SK-N-SH treated with all-trans-retinoic acid at 6 μM for 48 hours (cell line): ENCODE measurements at regions not wholly inside any gene's neighbourhood (a gene's known extent, or its start where the extent isn't known, plus 50 kb on each side); places are given as distances from the start of the nearest gene placed in this dataset.

ENCODE experiments used
- ATAC-seq: fragments of 200-7000 bp; cut with Tn5 transposase; 3 replicates; pipeline ENCODE4 v1.9.1; 2020; ENCODE audit warnings: mild to moderate bottlenecking, moderate library complexity
- ARNTL ChIP-seq: fragments of 450-650 bp; formaldehyde crosslinking; IDR thresholded peaks from 2 replicates; pipeline ENCODE4 v1.5.0; 2020; ENCODE audit warnings: low read depth, mild to moderate bottlenecking, moderate library complexity, borderline replicate concordance
- BACH2 ChIP-seq: fragments of 250-450 bp; sonication (Bioruptor Pico); IDR thresholded peaks from 2 replicates; pipeline ENCODE4 v1.9.0; 2021; ENCODE audit warnings: mild to moderate bottlenecking, borderline replicate concordance
- CSDC2 ChIP-seq: fragments of 250-450 bp; sonication (Bioruptor Pico); IDR thresholded peaks from 2 replicates; pipeline ENCODE4 v1.5.0; 2020; ENCODE audit warnings: mild to moderate bottlenecking, moderate library complexity
- ESRRG ChIP-seq: fragments of 250-450 bp; sonication (Bioruptor Pico); IDR thresholded peaks from 2 replicates; pipeline ENCODE4 v1.6.1; 2021; ENCODE audit warnings: mild to moderate bottlenecking
- GLIS3 ChIP-seq: fragments of 250-450 bp; sonication (Bioruptor Pico); IDR thresholded peaks from 2 replicates; pipeline ENCODE4 v1.5.0; 2020; ENCODE audit warnings: mild to moderate bottlenecking, moderate library complexity
- ISL1 ChIP-seq: fragments of 250-450 bp; sonication (Bioruptor Pico); IDR thresholded peaks from 2 replicates; pipeline ENCODE4 v2.1.2; 2022; ENCODE audit warnings: mild to moderate bottlenecking, moderate library complexity
- OSR1 ChIP-seq: fragments of 250-450 bp; sonication (Bioruptor Pico); IDR thresholded peaks from 2 replicates; pipeline ENCODE4 v1.8.0; 2022; ENCODE audit warnings: moderate library complexity, mild to moderate bottlenecking, inconsistent platforms
- PPARA ChIP-seq: fragments of 250-450 bp; sonication (Bioruptor Pico); IDR thresholded peaks from 2 replicates; pipeline ENCODE4 v1.5.0; 2020; ENCODE audit warnings: mild to moderate bottlenecking, borderline replicate concordance
- RARB ChIP-seq: fragments of 250-450 bp; sonication (Bioruptor Pico); IDR thresholded peaks from 2 replicates; pipeline ENCODE4 v1.8.0; 2021; ENCODE audit warnings: mild to moderate bottlenecking, moderate library complexity
- TCF4 ChIP-seq: fragments of 250-450 bp; sonication (Bioruptor Pico); IDR thresholded peaks from 2 replicates; pipeline ENCODE4 v1.8.0; 2021; ENCODE audit warnings: mild to moderate bottlenecking, moderate library complexity, borderline replicate concordance
- ZC3H10 ChIP-seq: fragments of 250-450 bp; sonication (Bioruptor Pico); IDR thresholded peaks from 2 replicates; pipeline ENCODE4 v1.5.1; 2021; ENCODE audit warnings: mild to moderate bottlenecking, moderate library complexity
- ZFP3 ChIP-seq: fragments of 250-450 bp; sonication (Bioruptor Pico); IDR thresholded peaks from 2 replicates; pipeline ENCODE4 v1.5.0; 2020; ENCODE audit warnings: mild to moderate bottlenecking, moderate library complexity
- ZFP30 ChIP-seq: fragments of 450-650 bp; formaldehyde crosslinking; IDR thresholded peaks from 2 replicates; pipeline ENCODE4 v1.5.0; 2022; ENCODE audit warnings: mild to moderate bottlenecking, moderate library complexity
- ZNF565 ChIP-seq: fragments of 450-650 bp; formaldehyde crosslinking; conservative IDR thresholded peaks from 2 replicates; pipeline ENCODE4 v1.5.0; 2020; ENCODE audit warnings: low read depth, mild to moderate bottlenecking, moderate library complexity
- ZNF70 ChIP-seq: fragments of 450-650 bp; formaldehyde crosslinking; IDR thresholded peaks from 2 replicates; pipeline ENCODE4 v1.5.0; 2020; ENCODE audit warnings: mild to moderate bottlenecking, moderate library complexity
- ZNF8 ChIP-seq: fragments of 450-650 bp; formaldehyde crosslinking; IDR thresholded peaks from 2 replicates; pipeline ENCODE4 v1.5.0; 2020; ENCODE audit warnings: mild to moderate bottlenecking, moderate library complexity
- TF ChIP-seq, protein P1 (sequence below): fragments of 250-450 bp; sonication (Bioruptor Pico); IDR thresholded peaks from 2 replicates; pipeline ENCODE4 v1.5.0; 2020; ENCODE audit warnings: mild to moderate bottlenecking, moderate library complexity
- TF ChIP-seq, protein P2 (sequence below): fragments of 250-450 bp; sonication (Bioruptor Pico); IDR thresholded peaks from 2 replicates; pipeline ENCODE4 v1.5.1; 2021; ENCODE audit warnings: mild to moderate bottlenecking, moderate library complexity
- TF ChIP-seq, protein P3 (sequence below): fragments of 250-450 bp; sonication (Bioruptor Pico); IDR thresholded peaks from 2 replicates; pipeline ENCODE4 v1.8.0; 2021; ENCODE audit warnings: low read depth, mild to moderate bottlenecking, moderate library complexity, borderline replicate concordance
- TF ChIP-seq, protein P4 (sequence below): fragments of 250-450 bp; sonication (Bioruptor Pico); IDR thresholded peaks from 2 replicates; pipeline ENCODE4 v1.8.0; 2020; ENCODE audit warnings: mild to moderate bottlenecking, moderate library complexity, borderline replicate concordance

DNA sequence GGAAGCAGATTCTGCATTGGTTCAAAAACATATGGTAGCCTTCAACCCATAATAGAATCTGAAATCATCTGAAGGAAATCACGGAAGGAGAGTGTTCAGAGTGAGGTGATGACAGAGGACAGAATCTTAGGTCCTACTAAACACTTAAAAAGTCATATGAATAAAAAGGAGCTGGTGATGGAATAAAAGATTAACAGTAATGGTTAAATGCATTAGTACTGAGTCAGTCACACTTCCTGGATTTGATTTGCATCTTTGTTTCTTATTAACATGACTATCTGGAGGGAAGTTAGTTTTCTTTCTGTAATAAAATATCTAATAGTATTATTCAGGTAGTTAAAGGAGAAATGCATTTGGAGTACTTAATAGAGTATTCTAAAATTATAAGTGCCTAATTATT, 296.3 kb upstream of the ATXN7L3B start:
- no peak for TF ChIP-seq OSR1
- TF ChIP-seq, protein P1, sequence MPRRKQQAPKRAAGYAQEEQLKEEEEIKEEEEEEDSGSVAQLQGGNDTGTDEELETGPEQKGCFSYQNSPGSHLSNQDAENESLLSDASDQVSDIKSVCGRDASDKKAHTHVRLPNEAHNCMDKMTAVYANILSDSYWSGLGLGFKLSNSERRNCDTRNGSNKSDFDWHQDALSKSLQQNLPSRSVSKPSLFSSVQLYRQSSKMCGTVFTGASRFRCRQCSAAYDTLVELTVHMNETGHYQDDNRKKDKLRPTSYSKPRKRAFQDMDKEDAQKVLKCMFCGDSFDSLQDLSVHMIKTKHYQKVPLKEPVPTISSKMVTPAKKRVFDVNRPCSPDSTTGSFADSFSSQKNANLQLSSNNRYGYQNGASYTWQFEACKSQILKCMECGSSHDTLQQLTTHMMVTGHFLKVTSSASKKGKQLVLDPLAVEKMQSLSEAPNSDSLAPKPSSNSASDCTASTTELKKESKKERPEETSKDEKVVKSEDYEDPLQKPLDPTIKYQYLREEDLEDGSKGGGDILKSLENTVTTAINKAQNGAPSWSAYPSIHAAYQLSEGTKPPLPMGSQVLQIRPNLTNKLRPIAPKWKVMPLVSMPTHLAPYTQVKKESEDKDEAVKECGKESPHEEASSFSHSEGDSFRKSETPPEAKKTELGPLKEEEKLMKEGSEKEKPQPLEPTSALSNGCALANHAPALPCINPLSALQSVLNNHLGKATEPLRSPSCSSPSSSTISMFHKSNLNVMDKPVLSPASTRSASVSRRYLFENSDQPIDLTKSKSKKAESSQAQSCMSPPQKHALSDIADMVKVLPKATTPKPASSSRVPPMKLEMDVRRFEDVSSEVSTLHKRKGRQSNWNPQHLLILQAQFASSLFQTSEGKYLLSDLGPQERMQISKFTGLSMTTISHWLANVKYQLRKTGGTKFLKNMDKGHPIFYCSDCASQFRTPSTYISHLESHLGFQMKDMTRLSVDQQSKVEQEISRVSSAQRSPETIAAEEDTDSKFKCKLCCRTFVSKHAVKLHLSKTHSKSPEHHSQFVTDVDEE (CRISPR knock-in tag): no peak
- no peak for TF ChIP-seq GLIS3 (CRISPR knock-in tag)
- no peak for TF ChIP-seq ZNF8 (CRISPR knock-in tag)
- TF ChIP-seq ARNTL (CRISPR knock-in tag): no peak
- no peak for TF ChIP-seq ESRRG (CRISPR knock-in tag)
- no peak for TF ChIP-seq CSDC2 (CRISPR knock-in tag)
- TF ChIP-seq, protein P2, sequence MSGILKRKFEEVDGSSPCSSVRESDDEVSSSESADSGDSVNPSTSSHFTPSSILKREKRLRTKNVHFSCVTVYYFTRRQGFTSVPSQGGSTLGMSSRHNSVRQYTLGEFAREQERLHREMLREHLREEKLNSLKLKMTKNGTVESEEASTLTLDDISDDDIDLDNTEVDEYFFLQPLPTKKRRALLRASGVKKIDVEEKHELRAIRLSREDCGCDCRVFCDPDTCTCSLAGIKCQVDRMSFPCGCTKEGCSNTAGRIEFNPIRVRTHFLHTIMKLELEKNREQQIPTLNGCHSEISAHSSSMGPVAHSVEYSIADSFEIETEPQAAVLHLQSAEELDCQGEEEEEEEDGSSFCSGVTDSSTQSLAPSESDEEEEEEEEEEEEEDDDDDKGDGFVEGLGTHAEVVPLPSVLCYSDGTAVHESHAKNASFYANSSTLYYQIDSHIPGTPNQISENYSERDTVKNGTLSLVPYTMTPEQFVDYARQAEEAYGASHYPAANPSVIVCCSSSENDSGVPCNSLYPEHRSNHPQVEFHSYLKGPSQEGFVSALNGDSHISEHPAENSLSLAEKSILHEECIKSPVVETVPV: no peak
- no peak for TF ChIP-seq ZNF565 (CRISPR knock-in tag)
- no peak for TF ChIP-seq ZC3H10 (CRISPR knock-in tag)
- TF ChIP-seq ZFP3 (CRISPR knock-in tag): no peak
- TF ChIP-seq, protein P3, sequence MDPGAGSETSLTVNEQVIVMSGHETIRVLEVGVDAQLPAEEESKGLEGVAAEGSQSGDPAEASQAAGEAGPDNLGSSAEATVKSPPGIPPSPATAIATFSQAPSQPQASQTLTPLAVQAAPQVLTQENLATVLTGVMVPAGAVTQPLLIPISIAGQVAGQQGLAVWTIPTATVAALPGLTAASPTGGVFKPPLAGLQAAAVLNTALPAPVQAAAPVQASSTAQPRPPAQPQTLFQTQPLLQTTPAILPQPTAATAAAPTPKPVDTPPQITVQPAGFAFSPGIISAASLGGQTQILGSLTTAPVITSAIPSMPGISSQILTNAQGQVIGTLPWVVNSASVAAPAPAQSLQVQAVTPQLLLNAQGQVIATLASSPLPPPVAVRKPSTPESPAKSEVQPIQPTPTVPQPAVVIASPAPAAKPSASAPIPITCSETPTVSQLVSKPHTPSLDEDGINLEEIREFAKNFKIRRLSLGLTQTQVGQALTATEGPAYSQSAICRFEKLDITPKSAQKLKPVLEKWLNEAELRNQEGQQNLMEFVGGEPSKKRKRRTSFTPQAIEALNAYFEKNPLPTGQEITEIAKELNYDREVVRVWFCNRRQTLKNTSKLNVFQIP: no peak
- TF ChIP-seq, protein P4, sequence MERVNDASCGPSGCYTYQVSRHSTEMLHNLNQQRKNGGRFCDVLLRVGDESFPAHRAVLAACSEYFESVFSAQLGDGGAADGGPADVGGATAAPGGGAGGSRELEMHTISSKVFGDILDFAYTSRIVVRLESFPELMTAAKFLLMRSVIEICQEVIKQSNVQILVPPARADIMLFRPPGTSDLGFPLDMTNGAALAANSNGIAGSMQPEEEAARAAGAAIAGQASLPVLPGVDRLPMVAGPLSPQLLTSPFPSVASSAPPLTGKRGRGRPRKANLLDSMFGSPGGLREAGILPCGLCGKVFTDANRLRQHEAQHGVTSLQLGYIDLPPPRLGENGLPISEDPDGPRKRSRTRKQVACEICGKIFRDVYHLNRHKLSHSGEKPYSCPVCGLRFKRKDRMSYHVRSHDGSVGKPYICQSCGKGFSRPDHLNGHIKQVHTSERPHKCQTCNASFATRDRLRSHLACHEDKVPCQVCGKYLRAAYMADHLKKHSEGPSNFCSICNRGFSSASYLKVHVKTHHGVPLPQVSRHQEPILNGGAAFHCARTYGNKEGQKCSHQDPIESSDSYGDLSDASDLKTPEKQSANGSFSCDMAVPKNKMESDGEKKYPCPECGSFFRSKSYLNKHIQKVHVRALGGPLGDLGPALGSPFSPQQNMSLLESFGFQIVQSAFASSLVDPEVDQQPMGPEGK (CRISPR knock-in tag): no peak
- no peak for TF ChIP-seq TCF4 (CRISPR knock-in tag)
- no peak for TF ChIP-seq RARB (CRISPR knock-in tag)
- ATAC-seq: no peak

DNA sequence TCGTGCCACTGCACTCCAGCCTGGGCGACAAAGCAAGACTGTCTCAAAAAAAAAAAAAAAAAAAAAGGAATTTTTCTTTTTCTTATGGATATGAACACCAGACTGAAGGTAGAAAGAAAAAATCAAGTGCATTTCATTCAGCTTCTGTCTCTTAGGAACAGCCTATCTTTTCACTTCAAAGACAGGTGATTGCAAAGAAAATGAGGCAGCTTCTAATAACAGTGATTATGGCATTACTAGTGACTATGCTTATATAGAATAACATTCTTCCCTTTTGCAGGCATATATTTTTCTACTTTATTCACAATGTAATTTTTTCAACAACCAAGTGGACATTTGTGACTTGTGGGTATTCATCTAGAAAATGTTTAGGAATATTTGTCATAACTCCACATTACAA, 295.5 kb upstream of the ATXN7L3B start:
- ATAC-seq: no peak
- TF ChIP-seq, protein P3: no peak
- TF ChIP-seq BACH2 (CRISPR knock-in tag): no peak
- TF ChIP-seq ESRRG (CRISPR knock-in tag): no peak
- TF ChIP-seq ZFP30: no peak
- TF ChIP-seq, protein P1 (CRISPR knock-in tag): no peak
- TF ChIP-seq ZNF8 (CRISPR knock-in tag): no peak
- no peak for TF ChIP-seq CSDC2 (CRISPR knock-in tag)
- TF ChIP-seq ZNF565 (CRISPR knock-in tag): no peak
- no peak for TF ChIP-seq ISL1
- TF ChIP-seq OSR1: no peak
- TF ChIP-seq, protein P2: no peak
- no peak for TF ChIP-seq GLIS3 (CRISPR knock-in tag)
- TF ChIP-seq PPARA: no peak
- no peak for TF ChIP-seq ZNF70 (CRISPR knock-in tag)
